MM.1S (cell line): ENCODE measurements at regions not wholly inside any gene's neighbourhood (a gene's known extent, or its start where the extent isn't known, plus 50 kb on each side); places are given as distances from the start of the nearest gene placed in this dataset.
"Not testable (repeated sequence)": the region's sequence is repeated elsewhere in the genome, so short reads cannot be mapped to it uniquely, and the experiment has no call there.

Experiments used
- DNase-seq: peaks from one replicate; pipeline ENCODE4 v3.0.0-alpha.2; 2015
- H2AFZ ChIP-seq: fragments of 300-600 bp; sonication (generic); 2 replicates; pipeline ENCODE4 v1.6.0; 2016; ENCODE audit warnings: antibody characterized with exemption, low read length
- H3F3A ChIP-seq: fragments of 300-600 bp; sonication (generic); 2 replicates; pipeline ENCODE4 v1.6.1; 2016; ENCODE audit warnings: mild to moderate bottlenecking, antibody characterized with exemption, low read length, moderate library complexity, mixed read lengths; ENCODE audit not compliant: insufficient read depth
- H3K27ac ChIP-seq: fragments of 300-600 bp; sonication (generic); 2 replicates; pipeline ENCODE4 v1.5.1; 2016; ENCODE audit warnings: mild to moderate bottlenecking, low read length
- H3K27me3 ChIP-seq: fragments of 300-600 bp; sonication (generic); replicated peaks from 2 replicates; pipeline ENCODE4 v1.6.0; 2016; ENCODE audit warnings: low read length; ENCODE audit not compliant: insufficient read depth
- H3K36me3 ChIP-seq: fragments of 300-600 bp; sonication (generic); replicated peaks from 2 replicates; pipeline ENCODE4 v1.6.1; 2016; ENCODE audit warnings: mild to moderate bottlenecking, low read length, mixed read lengths; ENCODE audit not compliant: insufficient read depth
- H3K4me1 ChIP-seq: fragments of 300-600 bp; sonication (generic); 2 replicates; pipeline ENCODE4 v1.6.1; 2016; ENCODE audit warnings: low read length, mixed read lengths
- H3K4me2 ChIP-seq: fragments of 300-600 bp; sonication (generic); 2 replicates; pipeline ENCODE4 v1.6.0; 2016; ENCODE audit warnings: low read depth, low read length
- H3K4me3 ChIP-seq: fragments of 300-600 bp; sonication (generic); 2 replicates; pipeline ENCODE4 v1.5.1; 2016; ENCODE audit warnings: low read length, mixed read lengths
- H3K79me2 ChIP-seq: fragments of 300-600 bp; sonication (generic); 2 replicates; pipeline ENCODE4 v1.6.1; 2016; ENCODE audit warnings: mixed run types, low read length, mixed read lengths
- H3K9ac ChIP-seq: fragments of 300-600 bp; sonication (generic); 2 replicates; pipeline ENCODE4 v1.6.1; 2016; ENCODE audit warnings: low read length, mixed read lengths
- H3K9me2 ChIP-seq: fragments of 300-600 bp; sonication (generic); replicated peaks from 2 replicates; pipeline ENCODE4 v1.6.1; 2016; ENCODE audit warnings: mild to moderate bottlenecking, low read length, mixed read lengths; ENCODE audit not compliant: insufficient read depth
- H3K9me3 ChIP-seq: fragments of 300-600 bp; sonication (generic); replicated peaks from 2 replicates; pipeline ENCODE4 v1.6.1; 2016; ENCODE audit warnings: mild to moderate bottlenecking, low read length, mixed read lengths; ENCODE audit not compliant: insufficient read depth
- H4K20me1 ChIP-seq: fragments of 300-600 bp; sonication (generic); 2 replicates; pipeline ENCODE4 v1.6.1; 2016; ENCODE audit warnings: mild to moderate bottlenecking, low read length, moderate library complexity, mixed read lengths; ENCODE audit not compliant: insufficient read depth
- EZH2 ChIP-seq: fragments of 300-600 bp; sonication (generic); optimal IDR thresholded peaks from 2 replicates; pipeline ENCODE3; 2017; ENCODE audit warnings: low read depth, mild to moderate bottlenecking, antibody characterized with exemption, low read length, mixed read lengths
- EZH2phosphoT487 ChIP-seq: fragments of 300-600 bp; sonication (generic); IDR thresholded peaks from 2 replicates; pipeline ENCODE4 v1.6.1; 2018; ENCODE audit warnings: antibody characterized with exemption, low read length
- TF ChIP-seq, protein P1 (sequence below): fragments of 300-600 bp; sonication (generic); IDR thresholded peaks from 2 replicates; pipeline ENCODE4 v1.5.1; 2016; ENCODE audit warnings: antibody characterized with exemption, low read length, mixed read lengths

GRCh38 chr20:53808733-53809132, 215.1 kb upstream of the ZNF217 start:
- H3K4me1 ChIP-seq, result no peaks in the 10 kb centered on the region
- no peaks in the 10 kb centered on the region for H3F3A ChIP-seq
- no peak overlapping the region for H3K4me2 ChIP-seq
- no peak overlapping the region for H3K4me3 ChIP-seq
- H3K9ac ChIP-seq, result no peak overlapping the region
- H3K79me2 ChIP-seq, result no peaks in the 10 kb centered on the region
- no peak overlapping the region for H2AFZ ChIP-seq
- TF ChIP-seq EZH2 (no peak), EZH2phosphoT487 (no peak)
- TF ChIP-seq, protein P1, sequence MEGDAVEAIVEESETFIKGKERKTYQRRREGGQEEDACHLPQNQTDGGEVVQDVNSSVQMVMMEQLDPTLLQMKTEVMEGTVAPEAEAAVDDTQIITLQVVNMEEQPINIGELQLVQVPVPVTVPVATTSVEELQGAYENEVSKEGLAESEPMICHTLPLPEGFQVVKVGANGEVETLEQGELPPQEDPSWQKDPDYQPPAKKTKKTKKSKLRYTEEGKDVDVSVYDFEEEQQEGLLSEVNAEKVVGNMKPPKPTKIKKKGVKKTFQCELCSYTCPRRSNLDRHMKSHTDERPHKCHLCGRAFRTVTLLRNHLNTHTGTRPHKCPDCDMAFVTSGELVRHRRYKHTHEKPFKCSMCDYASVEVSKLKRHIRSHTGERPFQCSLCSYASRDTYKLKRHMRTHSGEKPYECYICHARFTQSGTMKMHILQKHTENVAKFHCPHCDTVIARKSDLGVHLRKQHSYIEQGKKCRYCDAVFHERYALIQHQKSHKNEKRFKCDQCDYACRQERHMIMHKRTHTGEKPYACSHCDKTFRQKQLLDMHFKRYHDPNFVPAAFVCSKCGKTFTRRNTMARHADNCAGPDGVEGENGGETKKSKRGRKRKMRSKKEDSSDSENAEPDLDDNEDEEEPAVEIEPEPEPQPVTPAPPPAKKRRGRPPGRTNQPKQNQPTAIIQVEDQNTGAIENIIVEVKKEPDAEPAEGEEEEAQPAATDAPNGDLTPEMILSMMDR, result no peak
- H3K9me3 ChIP-seq, result no peaks in the 10 kb centered on the region
- H4K20me1 ChIP-seq, result no peaks in the 10 kb centered on the region
- H3K27ac ChIP-seq, result no peak overlapping the region
- no peaks in the 10 kb centered on the region for H3K36me3 ChIP-seq
- no peaks in the 10 kb centered on the region for H3K9me2 ChIP-seq
- no peaks in the 10 kb centered on the region for H3K27me3 ChIP-seq
- no peak for DNase-seq

GRCh38 chr20:53808302-53808701, 214.7 kb upstream of the ZNF217 start:
- H4K20me1 ChIP-seq, DNase-seq, H3K4me2 ChIP-seq, H3K9me3 ChIP-seq, H3K79me2 ChIP-seq, H3F3A ChIP-seq, H3K4me1 ChIP-seq, H3K36me3 ChIP-seq, H3K4me3 ChIP-seq, H3K9ac ChIP-seq, H3K27ac ChIP-seq, H3K27me3 ChIP-seq, H3K9me2 ChIP-seq, H2AFZ ChIP-seq: not testable (repeated sequence)

DNA sequence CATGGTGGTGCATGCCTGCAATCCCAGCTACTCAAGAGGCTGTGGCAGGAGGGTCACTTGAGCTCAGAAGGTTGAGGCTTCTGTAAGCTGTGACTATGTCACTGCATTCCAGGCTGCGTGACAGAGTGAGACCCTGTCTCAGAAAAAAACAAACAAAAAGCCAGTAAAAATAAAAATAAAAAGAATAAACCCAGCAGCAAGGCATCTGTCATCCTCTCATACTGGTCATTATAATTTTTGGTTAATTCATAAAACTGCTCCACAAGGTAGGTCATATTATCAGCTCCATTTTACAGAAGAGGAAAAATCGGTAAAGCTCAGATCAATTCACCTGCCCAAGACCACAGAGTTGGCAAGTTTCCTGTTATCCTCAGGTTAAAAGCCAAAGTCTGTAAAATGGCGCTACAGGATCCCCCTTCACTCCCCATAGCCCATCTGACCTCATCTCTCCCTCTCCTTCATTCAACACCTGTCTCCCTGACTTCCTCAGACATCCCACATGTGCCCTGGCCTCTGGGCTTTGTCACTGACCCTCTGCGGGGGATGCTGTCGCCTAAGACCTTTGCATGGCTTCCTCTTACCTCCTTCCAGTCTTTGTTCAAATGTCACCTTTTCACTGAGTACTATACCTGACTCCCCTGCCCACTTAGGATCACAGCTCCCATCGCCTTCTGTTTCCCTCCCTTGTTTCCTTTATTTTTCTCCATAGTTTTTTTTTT, 213.2 kb upstream of the ZNF217 start:
- Histone ChIP-seq H3K9me3 (no peaks in the 10 kb centered on the region), H3F3A (no peaks in the 10 kb centered on the region), H3K27me3 (no peaks in the 10 kb centered on the region), H4K20me1 (no peaks in the 10 kb centered on the region), H3K27ac (no peak overlapping the region), H3K79me2 (no peaks in the 10 kb centered on the region), H3K9me2 (no peaks in the 10 kb centered on the region), H3K9ac (no peak overlapping the region), H3K36me3 (no peaks in the 10 kb centered on the region), H3K4me2 (no peak overlapping the region), H3K4me1 (no peaks in the 10 kb centered on the region), H2AFZ (no peak overlapping the region), H3K4me3 (no peak overlapping the region)
- TF ChIP-seq EZH2 (no peak), EZH2phosphoT487 (no peak)
- TF ChIP-seq, protein P1, result no peak
- DNase-seq, result no peak

- no peak overlapping the region for H3K4me2 ChIP-seq
- H3K27me3 ChIP-seq, result no peaks in the 10 kb centered on the region
- H3K9ac ChIP-seq, result no peak overlapping the region
- no peak overlapping the region for H3K4me3 ChIP-seq
- no peaks in the 10 kb centered on the region for H4K20me1 ChIP-seq
- H3K79me2 ChIP-seq, result no peaks in the 10 kb centered on the region
- H3K27ac ChIP-seq, result no peak overlapping the region
- H2AFZ ChIP-seq, result no peak overlapping the region
- H3K9me3 ChIP-seq, result no peaks in the 10 kb centered on the region
- no peaks in the 10 kb centered on the region for H3K4me1 ChIP-seq
- DNase-seq, result no peak
- TF ChIP-seq EZH2phosphoT487, result no peak
- no peak for TF ChIP-seq EZH2
- TF ChIP-seq, protein P1, result no peak
- no peaks in the 10 kb centered on the region for H3K9me2 ChIP-seq
- no peaks in the 10 kb centered on the region for H3F3A ChIP-seq
- H3K36me3 ChIP-seq, result no peaks in the 10 kb centered on the region
These were observed 212.3 kb upstream of the ZNF217 start for GRCh38 chr20:53805895-53806384.
